AG09309 (cell line): ENCODE measurements at regions not wholly inside any gene's neighbourhood (a gene's known extent, or its start where the extent isn't known, plus 50 kb on each side); places are given as distances from the start of the nearest gene placed in this dataset.
A peak's percentile ranks its signal among the peaks of the same experiment; 100 is the strongest.

Experiments
- DNase-seq: peaks from one replicate; pipeline ENCODE4 v3.0.0-alpha.2; 2010; ENCODE audit warnings: low read depth
- H3K4me3 ChIP-seq: 2 replicates; pipeline ENCODE4 v1.5.1; 2011; ENCODE audit warnings: mild to moderate bottlenecking, low read depth, low read length, moderate library complexity; ENCODE audit not compliant: control insufficient read depth
- CTCF ChIP-seq: IDR thresholded peaks from 2 replicates; pipeline ENCODE4 v1.5.1; 2011; ENCODE audit warnings: mild to moderate bottlenecking, low read depth, low read length, inconsistent platforms; ENCODE audit not compliant: insufficient read depth, control insufficient read depth; ENCODE audit errors: missing control alignments

- TF ChIP-seq CTCF, result no peak
- H3K4me3 ChIP-seq, result no peak overlapping the region
- no peak for DNase-seq
These were observed 58.6 kb upstream of the CCDC112 start for GRCh38 chr5:115355095-115355494.

DNA sequence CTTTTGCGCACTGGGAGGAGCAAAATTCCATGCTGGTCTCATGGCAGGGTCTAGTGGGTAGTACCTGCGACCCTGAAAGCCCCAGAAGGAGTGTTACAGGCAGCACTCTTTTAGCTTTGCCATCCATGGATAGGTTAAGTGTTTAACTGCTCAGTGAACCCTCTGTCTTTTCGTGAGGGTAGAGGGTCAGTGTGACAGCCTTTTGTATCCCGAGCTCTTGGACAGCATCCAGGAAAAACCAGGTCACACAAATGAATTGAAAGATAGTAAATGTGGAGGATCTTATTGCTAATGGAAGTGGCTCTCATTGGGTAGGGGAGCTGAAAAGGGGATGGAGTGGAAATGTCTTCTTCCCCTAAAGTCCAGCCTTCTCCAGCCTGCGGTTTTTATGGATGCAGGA, 57.8 kb upstream of the CCDC112 start:
- no peak for TF ChIP-seq CTCF
- no peak overlapping the region for H3K4me3 ChIP-seq
- no peak for DNase-seq

- TF ChIP-seq CTCF, result no peak
- no peak for DNase-seq
- H3K4me3 ChIP-seq, result no peak overlapping the region
These were observed 56.1 kb upstream of the CCDC112 start for GRCh38 chr5:115352571-115352970.

- no peak for DNase-seq
- no peak overlapping the region for H3K4me3 ChIP-seq
- no peak for TF ChIP-seq CTCF
These were observed 55.1 kb upstream of the CCDC112 start for GRCh38 chr5:115351356-115352195.

DNA sequence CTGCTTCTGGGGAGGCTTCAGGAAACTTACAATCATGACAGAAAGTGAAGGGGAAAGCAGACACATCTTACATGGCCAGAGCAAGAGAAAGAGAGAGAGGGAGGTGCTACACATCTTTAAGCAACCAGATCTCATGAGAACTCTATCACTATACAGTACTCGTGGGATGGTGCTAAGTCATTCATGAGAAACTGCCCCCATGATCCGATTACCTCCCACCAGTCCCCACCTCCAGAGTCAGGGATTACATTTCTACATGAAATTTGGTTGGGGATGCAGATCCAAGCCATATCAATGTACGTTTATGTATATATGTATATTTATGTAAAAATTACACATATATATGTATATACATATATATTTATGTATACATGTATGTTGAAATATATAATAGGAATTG, 54.4 kb upstream of the CCDC112 start:
- no peak for TF ChIP-seq CTCF

GRCh38 chr5:115349001-115349817, 52.8 kb upstream of the CCDC112 start:
- no peak for TF ChIP-seq CTCF
- DNase-seq, result peak; percentile 64
- no peak overlapping the region for H3K4me3 ChIP-seq

More for the DNA sequence above, 54.4 kb upstream of the CCDC112 start:
- H3K4me3 ChIP-seq, result no peak overlapping the region
- no peak for DNase-seq
